GM19035 (cell line): ENCODE measurements at regions not wholly inside any gene's neighbourhood (a gene's known extent, or its start where the extent isn't known, plus 50 kb on each side); places are given as distances from the start of the nearest gene placed in this dataset.

ENCODE experiments used
- ATAC-seq: cut with Tn5 transposase; IDR thresholded peaks from one replicate; pipeline ENCODE4 v1.9.1; 2021; ENCODE audit not compliant: unreplicated experiment

DNA sequence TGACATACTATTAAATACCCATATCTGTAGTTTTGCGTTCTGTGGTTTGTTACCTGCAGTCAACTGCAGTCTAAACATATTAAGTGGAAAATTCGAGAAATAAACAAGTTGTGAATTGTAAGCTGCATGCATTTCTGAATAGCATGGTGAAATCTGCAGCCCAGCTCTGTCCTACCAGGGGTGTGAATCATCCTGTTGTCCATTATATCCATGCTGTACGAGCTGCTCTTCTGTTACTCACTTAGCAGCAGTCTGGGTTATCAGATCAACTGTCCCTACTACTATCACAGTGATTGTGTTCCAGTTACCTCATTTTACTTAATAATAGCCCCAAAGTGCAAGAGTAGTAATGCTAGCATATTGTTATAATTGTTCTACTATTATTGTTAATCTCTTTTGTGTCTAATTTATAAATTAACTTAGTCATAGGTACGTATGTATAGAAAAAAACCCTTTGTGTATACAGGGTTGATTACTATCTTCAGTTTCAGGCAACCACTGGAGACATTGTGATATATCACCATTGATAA is 173.7 kb upstream of the FAT4 start:
- no peak for ATAC-seq

DNA sequence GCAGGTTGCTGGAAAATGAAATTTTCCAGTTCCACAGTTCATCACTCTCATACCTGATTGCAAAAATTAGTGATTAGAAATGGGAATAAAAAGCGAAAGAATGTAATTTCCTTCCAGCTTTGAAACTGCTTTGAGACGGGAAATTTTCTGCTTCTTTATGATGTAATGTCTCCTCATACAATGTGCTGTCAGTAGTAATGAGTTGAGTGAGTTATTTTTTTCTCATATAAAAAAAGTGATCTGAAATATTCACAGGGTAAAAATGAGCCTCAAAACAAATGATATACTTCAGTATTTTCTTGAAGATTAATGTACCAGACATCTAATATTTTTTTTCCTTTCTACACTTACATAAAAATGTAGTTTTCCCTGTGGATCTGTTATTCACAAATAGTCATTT is 179.1 kb upstream of the FAT4 start:
- no peak for ATAC-seq

DNA sequence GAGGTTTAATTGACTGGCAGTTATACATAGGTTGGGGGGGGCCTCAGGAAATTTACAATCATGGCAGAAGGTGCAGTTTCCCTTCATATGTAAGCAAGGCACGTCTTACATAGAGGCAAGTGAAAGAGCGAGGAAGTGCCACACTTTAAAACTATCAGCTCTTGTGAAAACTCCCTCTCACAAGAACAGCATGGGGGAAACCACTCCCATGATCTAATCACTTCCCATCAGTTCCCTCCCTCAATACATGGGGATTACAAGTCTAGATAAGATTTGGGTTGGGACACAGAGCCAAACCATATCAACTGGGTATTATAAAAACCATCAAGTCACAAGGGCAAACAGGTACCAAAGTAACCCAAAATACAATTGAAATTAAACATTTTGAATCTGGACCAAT is 182.0 kb upstream of the FAT4 start:
- no peak for ATAC-seq

GRCh38 chr4:125131891-125132680 is 182.7 kb upstream of the FAT4 start:
- no peak for ATAC-seq

DNA sequence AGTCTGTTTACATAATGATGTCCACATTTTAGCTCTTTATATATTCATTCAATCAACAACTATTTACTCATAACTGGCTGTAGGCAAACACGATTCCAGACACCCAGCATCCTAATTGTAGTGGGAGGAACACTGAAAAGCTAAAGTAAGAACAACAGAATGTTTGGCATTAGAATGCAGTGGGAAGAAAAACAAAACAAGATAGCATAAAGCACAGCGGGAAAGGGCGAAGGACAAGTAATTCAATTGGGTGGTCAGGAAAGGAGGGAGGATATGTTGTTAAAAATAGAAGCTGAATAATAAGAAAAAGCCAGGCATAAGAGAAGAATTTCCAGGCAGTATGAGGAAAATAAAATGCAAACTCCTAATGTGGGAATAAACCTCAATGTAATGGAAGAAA is 189.5 kb upstream of the FAT4 start:
- ATAC-seq: no peak

DNA sequence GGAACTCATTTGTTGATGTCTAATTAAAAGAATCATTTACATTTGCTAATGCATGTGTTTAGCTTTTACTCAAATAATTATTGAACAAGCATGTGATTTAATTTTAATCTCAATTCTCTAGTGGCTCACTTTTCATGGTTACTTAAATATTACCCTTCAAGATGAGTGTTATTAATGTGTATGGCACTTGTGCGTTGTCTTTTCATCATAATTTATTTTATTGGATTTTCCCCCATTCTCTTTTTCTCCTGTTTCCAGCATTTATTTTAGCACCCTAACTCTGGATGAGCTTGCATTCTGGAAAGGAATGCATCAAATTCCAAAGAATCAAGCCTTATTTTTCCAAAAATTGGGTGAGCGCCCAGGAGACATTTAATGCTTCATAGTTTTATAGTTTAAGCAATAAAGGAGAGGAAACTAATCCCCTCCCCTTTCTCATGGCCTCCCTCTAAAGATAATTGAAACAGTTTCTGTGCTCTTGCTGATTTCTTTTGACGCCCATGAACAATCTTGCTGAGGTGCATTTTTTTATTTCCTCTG is 191.1 kb upstream of the FAT4 start:
- no peak for ATAC-seq

GRCh38 chr4:125121581-125121980 is 193.2 kb upstream of the FAT4 start:
- no peak for ATAC-seq

DNA sequence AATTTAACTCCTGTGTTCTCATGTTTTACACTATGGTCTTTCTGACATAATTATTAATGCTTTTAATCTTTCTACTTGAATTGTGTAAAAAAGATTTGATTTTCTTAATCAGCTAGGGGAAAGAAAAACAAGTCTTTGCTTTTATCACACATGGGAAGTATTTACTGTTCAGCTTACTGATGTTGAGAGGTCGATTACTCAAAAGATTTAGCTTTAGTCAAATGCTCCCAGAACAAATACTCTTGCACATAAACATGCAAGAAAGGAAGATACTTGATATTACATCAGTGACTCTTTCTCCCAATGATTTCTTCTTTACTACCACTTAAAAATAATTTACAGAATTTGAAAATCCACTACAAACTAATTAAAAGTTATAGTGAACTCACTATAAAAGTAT is 198.3 kb upstream of the FAT4 start:
- no peak for ATAC-seq

GRCh38 chr4:125115941-125116340 is 198.8 kb upstream of the FAT4 start:
- no peak for ATAC-seq

DNA sequence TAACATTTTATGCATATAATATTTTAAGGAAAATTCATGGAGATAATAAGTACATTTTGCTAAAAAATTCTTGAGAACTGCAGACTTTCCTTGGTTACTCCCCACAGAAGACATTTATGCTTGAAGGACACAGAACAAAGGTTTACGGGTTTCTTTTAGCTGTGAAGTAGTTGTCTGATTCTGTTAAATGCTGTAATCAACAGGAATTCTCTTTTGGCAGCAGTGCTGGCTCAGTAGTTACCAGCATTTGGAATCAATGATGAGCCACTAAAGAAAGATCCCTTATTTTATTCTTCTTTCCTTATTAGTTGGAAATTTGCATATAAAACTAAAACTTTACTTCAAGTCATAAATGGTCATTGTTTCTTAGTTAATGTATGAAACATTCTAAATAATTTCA is 199.3 kb upstream of the FAT4 start:
- ATAC-seq: no peak

DNA sequence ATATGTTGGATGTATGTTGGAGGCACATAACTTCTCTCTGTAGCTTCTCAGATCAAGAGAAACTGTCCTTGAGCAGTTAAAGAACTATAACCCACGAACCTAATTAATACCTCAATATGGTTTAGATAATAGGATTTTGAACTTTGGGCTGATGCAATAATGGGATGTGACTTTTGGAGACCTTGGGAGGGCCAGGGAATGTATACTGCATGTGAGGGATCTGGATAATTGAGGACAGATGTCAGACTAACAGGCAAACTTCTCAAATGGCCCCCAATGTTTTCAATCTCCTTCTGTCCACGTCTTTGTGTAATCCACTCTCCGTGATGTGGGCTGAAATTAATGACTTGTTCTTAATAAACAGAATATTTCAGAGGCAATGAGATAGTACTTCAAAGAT is 202.2 kb upstream of the FAT4 start:
- no peak for ATAC-seq

- ATAC-seq: no peak
Observed at GRCh38 chr4:125111323-125111722, 203.4 kb upstream of the FAT4 start.

DNA sequence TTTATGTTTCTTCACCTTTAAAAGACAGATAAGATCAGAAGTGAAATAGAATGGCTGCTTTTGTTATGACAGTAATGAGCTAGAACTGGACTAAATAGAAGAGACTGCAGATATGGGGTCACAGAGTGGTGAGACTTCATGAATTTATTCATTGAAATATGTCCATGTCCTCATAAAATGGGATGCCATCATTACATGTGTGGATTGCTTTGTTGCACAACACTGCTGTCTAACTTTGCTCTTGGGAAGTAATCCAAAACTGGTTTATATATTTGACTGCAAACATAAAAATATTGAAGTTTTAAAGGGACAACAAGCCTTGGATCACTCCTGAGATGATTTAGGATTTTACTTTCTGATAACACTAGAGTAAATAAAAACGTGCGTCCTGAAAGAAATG is 209.2 kb upstream of the FAT4 start:
- ATAC-seq: no peak

GRCh38 chr4:125104616-125105015 is 210.1 kb upstream of the FAT4 start:
- ATAC-seq: no peak

DNA sequence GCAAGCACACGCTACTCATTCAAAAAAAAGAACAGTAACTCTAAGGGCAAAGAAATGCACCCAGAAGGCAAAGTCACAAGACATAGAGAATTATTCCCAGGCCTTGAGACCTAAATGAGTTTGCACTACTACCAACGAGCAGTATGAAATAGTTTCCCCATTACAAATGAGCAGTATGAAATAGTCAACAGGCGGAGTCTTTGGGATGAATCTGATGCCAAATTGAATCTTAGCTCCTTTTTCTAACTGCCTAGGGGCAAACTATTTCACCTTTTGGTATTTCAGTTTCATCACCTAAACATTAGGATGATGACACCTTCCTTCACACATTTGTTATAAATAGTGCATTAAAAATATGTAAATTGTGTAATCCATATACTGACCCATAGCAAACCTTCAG is 213.0 kb upstream of the FAT4 start:
- no peak for ATAC-seq

DNA sequence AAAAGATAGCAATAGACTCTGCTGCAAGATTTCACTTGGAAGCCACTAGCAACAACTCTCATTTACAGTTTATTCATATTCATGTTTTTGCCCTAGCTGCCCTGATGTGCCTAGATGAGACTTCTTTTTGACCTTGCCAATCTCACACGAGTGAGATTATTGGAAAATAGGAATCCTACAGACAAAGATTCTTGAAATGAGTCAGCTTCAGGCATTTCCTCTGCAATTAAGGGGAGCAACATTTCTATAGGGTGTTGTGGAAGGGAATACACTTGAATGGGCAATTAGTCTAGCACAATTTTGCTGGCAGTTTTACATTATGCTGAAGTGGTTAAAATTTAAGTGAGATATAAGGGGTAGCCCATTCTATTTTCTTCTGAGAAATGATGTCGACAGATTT is 217.0 kb upstream of the FAT4 start:
- ATAC-seq: no peak

DNA sequence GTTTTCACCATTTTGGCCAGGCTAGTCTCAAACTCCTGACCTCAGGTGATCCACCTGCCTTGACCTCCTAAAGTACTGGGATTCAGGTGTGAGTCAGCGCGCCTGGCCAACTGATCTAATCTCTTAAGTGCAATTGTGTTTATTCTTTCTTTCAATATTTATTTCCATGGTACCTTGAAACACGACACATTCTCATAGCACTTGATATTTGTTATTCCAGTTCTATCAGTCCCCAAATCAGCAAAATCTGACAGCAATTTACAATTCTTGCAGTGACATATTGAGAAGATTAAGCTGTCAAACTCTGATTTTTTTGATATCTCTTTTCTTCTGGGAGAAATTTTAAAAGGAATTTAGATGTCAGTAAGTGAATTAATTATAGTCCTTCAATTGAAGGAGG is 218.1 kb upstream of the FAT4 start:
- no peak for ATAC-seq

- no peak for ATAC-seq
Observed at GRCh38 chr4:125091541-125091940, 223.2 kb upstream of the FAT4 start.

- ATAC-seq: no peak
Observed at GRCh38 chr4:125091101-125091500, 223.7 kb upstream of the FAT4 start.

- no peak for ATAC-seq
Observed at GRCh38 chr4:125084608-125085007, 230.1 kb upstream of the FAT4 start.

DNA sequence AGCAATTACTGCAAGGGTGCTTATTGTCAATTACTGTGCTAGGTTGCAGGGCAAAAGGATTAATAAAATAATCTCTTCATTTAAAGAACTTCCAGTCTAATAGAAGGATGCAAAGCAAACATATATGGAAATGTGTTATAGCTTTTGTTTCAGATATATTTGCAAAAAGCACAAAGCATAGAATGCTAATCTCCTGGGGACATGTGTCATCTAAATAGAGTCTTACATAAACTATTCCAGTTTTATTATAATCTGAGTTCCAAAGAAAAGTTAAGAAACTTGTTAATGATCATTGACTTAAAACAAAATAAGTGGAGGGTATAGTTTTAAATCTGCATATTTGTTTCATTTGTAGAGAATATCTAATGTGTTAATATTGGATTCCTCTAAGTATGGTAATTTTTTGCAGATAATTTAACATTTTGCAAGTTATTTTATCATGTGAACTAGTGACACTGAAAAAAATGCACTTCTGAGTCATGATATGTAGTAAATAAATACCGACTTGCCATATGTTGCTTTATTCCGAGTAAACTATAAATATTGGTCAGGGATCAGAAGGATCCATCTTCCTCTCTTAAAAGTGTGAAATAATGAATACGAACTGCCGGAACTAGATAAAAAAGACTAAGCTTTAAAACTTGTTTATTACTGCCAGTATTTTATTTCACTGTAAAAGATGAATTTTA is 231.9 kb upstream of the FAT4 start:
- ATAC-seq: no peak

DNA sequence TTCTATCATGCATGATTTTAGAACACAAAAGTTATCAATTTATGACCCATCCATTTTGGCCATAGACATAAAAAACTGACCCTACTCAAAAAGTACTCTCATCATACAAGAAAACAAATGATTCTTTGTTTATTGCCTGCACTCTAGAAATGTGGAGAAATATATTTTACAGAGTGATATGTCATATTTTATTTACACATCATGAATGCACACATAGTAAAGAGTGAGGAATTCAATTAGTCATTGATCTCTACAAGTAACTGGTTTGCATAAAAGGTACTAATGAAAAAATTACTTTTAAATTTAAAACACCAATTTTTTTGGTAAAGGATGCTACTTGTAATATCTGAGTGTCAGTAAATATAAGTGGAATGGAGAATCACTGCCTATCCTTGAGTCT is 242.5 kb upstream of the FAT4 start:
- no peak for ATAC-seq
